SK-N-SH (cell line): ENCODE measurements at regions not wholly inside any gene's neighbourhood (a gene's known extent, or its start where the extent isn't known, plus 50 kb on each side); places are given as distances from the start of the nearest gene placed in this dataset.
A peak's percentile ranks its signal among the peaks of the same experiment; 100 is the strongest.

Experiments used
- CTCF ChIA-PET: fragments of 300-600, 350-600 bp; formaldehyde crosslinking; extraction: SDS; loops from one replicate; lab custom pipeline; 2021; lab: Yijun Ruan, JAX
- POLR2A ChIA-PET: fragments of 350-600 bp; sonication (Branson Sonifier 250); formaldehyde crosslinking; extraction: SDS; loops from one replicate; lab custom pipeline; 2020; ENCODE audit warnings: antibody characterized with exemption, inconsistent platforms; lab: Yijun Ruan, JAX
- DNase-seq: peaks from one replicate; pipeline ENCODE4 v3.0.0; 2012
- H2AFZ ChIP-seq: fragments of 200-600 bp; sonication (generic); 2 replicates; pipeline ENCODE4 v1.8.1; 2016; ENCODE audit warnings: antibody characterized with exemption, mild to moderate bottlenecking, low read depth
- H3F3A ChIP-seq: fragments of 200-600 bp; sonication (generic); replicated peaks from 2 replicates; pipeline ENCODE3; 2016; ENCODE audit warnings: antibody characterized with exemption, mild to moderate bottlenecking; ENCODE audit not compliant: insufficient read depth
- H3K27ac ChIP-seq, 2 experiments: fragments of 200-500 bp in 1 of 2; fragments of 200-600 bp in 1 of 2; sonication (Bioruptor generic) in 1 of 2; sonication (generic), shearing (Covaris generic) in 1 of 2; 2 replicates each; pipeline versions ENCODE4 v1.5.1 to v1.6.1; 2014 to 2016; ENCODE audit warnings: low read depth in 2 of 2, inconsistent platforms in 1 of 2, low read length in 1 of 2, mild to moderate bottlenecking in 1 of 2, mixed read lengths in 1 of 2
- H3K27me3 ChIP-seq: fragments of 200-600 bp; sonication (generic), shearing (Covaris generic); 2 replicates; pipeline ENCODE4 v1.6.1; 2016; ENCODE audit warnings: mixed run types; ENCODE audit not compliant: insufficient read depth
- H3K36me3 ChIP-seq, 2 experiments: fragments of 200-500 bp in 1 of 2; fragments of 200-600 bp in 1 of 2; sonication (Bioruptor generic) in 1 of 2; sonication (generic) in 1 of 2; replicated peaks in 1 of 2; 2 replicates each; pipeline versions ENCODE3 to v1.5.1; 2014 to 2016; ENCODE audit warnings: low read length in 1 of 2, mild to moderate bottlenecking in 1 of 2; ENCODE audit not compliant: insufficient read depth in 2 of 2, control insufficient read depth in 1 of 2
- H3K4me1 ChIP-seq, 2 experiments: fragments of 200-500 bp in 1 of 2; fragments of 200-600 bp in 1 of 2; sonication (Bioruptor generic) in 1 of 2; sonication (generic), shearing (Covaris generic) in 1 of 2; 2 replicates each; pipeline versions ENCODE4 v1.5.1 to v1.6.1; 2014 to 2016; ENCODE audit warnings: low read depth in 1 of 2, low read length in 1 of 2, mixed run types in 1 of 2; ENCODE audit not compliant: insufficient read depth in 2 of 2, control insufficient read depth in 1 of 2
- H3K4me2 ChIP-seq: fragments of 200-600 bp; sonication (generic), shearing (Covaris generic); 2 replicates; pipeline ENCODE4 v1.6.1; 2017; ENCODE audit warnings: mixed run types
- H3K4me3 ChIP-seq, 2 experiments: fragments of 200-500 bp in 1 of 2; fragments of 200-600 bp in 1 of 2; sonication (Bioruptor generic) in 1 of 2; sonication (generic), shearing (Covaris generic) in 1 of 2; 2 replicates each; pipeline versions ENCODE4 v1.5.1 to v1.8.1; 2014 to 2016; ENCODE audit warnings: low read depth in 2 of 2, inconsistent platforms in 1 of 2, low read length in 1 of 2, mild to moderate bottlenecking in 1 of 2, mixed read lengths in 1 of 2, moderate library complexity in 1 of 2
- H3K79me2 ChIP-seq: fragments of 200-600 bp; sonication (generic); 2 replicates; pipeline ENCODE4 v1.8.1; 2017; ENCODE audit warnings: mild to moderate bottlenecking; ENCODE audit not compliant: insufficient read depth
- H3K9ac ChIP-seq: fragments of 200-600 bp; sonication (generic); 2 replicates; pipeline ENCODE4 v1.6.1; 2017; ENCODE audit warnings: mixed run types
- H3K9me2 ChIP-seq: fragments of 200-600 bp; sonication (generic); 2 replicates; pipeline ENCODE4 v1.6.1; 2017; ENCODE audit warnings: mixed run types
- H3K9me3 ChIP-seq: fragments of 200-600 bp; sonication (generic); 2 replicates; pipeline ENCODE4 v1.6.1; 2017; ENCODE audit warnings: mixed run types, mild to moderate bottlenecking, moderate library complexity
- H4K20me1 ChIP-seq: fragments of 200-600 bp; sonication (generic); 2 replicates; pipeline ENCODE4 v1.6.1; 2017; ENCODE audit warnings: mild to moderate bottlenecking, mixed run types; ENCODE audit not compliant: insufficient read depth
- ELF1 ChIP-seq: IDR thresholded peaks from 2 replicates; pipeline ENCODE4 v1.4.0; 2012
- EP300 ChIP-seq, 2 experiments: IDR thresholded peaks; 2 replicates each; pipeline versions ENCODE4 v1.4.0 to v1.6.1; 2012; ENCODE audit warnings: borderline replicate concordance in 1 of 2, low read depth in 1 of 2, low read length in 1 of 2
- FOXM1 ChIP-seq: IDR thresholded peaks from 2 replicates; pipeline ENCODE4 v1.4.0; 2012; ENCODE audit warnings: low read depth, mild to moderate bottlenecking
- GABPA ChIP-seq: IDR thresholded peaks from 2 replicates; pipeline ENCODE4 v1.4.0; 2012; ENCODE audit warnings: low read depth, mild to moderate bottlenecking
- GATA2 ChIP-seq: sonication (generic); formaldehyde crosslinking; IDR thresholded peaks from 2 replicates; pipeline ENCODE4 v1.5.0; 2020; ENCODE audit warnings: mild to moderate bottlenecking, missing genetic modification reagents
- IRF3 ChIP-seq: fragments of 150-350 bp; IDR thresholded peaks from 2 replicates; pipeline ENCODE4 v1.6.1; 2016; ENCODE audit warnings: mild to moderate bottlenecking, low read depth, low read length
- JUND ChIP-seq: IDR thresholded peaks from 2 replicates; pipeline ENCODE4 v1.4.0; 2012
- MEF2A ChIP-seq: IDR thresholded peaks from 2 replicates; pipeline ENCODE4 v1.4.0; 2012; ENCODE audit warnings: low read depth, borderline replicate concordance
- NFIC ChIP-seq: IDR thresholded peaks from 2 replicates; pipeline ENCODE4 v1.4.0; 2012; ENCODE audit warnings: borderline replicate concordance
- PBX3 ChIP-seq: IDR thresholded peaks from 2 replicates; pipeline ENCODE4; 2012
- RAD21 ChIP-seq: IDR thresholded peaks from 2 replicates; pipeline ENCODE4 v1.6.1; 2012; ENCODE audit warnings: mild to moderate bottlenecking, low read length
- RCOR1 ChIP-seq: fragments of 150-350 bp; IDR thresholded peaks from 2 replicates; pipeline ENCODE4 v1.6.1; 2017; ENCODE audit warnings: antibody characterized with exemption, low read length
- RFX5 ChIP-seq: IDR thresholded peaks from 2 replicates; pipeline ENCODE4 v1.6.1; 2012; ENCODE audit warnings: mild to moderate bottlenecking, improper control_type of control experiment, low read length
- SMC3 ChIP-seq: IDR thresholded peaks from 2 replicates; pipeline ENCODE4 v1.6.1; 2012; ENCODE audit warnings: low read depth, low read length, improper control_type of control experiment
- TAF1 ChIP-seq: IDR thresholded peaks from 2 replicates; pipeline ENCODE4 v1.6.1; 2012; ENCODE audit warnings: low read depth, mild to moderate bottlenecking, low read length, moderate library complexity, borderline replicate concordance
- TCF12 ChIP-seq: IDR thresholded peaks from 2 replicates; pipeline ENCODE4 v1.4.0; 2012
- TEAD4 ChIP-seq: IDR thresholded peaks from 2 replicates; pipeline ENCODE4 v1.4.0; 2012; ENCODE audit warnings: mild to moderate bottlenecking, borderline replicate concordance; ENCODE audit not compliant: insufficient read depth
- YY1 ChIP-seq: IDR thresholded peaks from 2 replicates; pipeline ENCODE4 v1.4.0; 2012; ENCODE audit warnings: low read depth, mild to moderate bottlenecking
- ZBTB33 ChIP-seq: IDR thresholded peaks from 2 replicates; pipeline ENCODE4 v1.4.0; 2012; ENCODE audit warnings: low read depth, borderline replicate concordance
- WGBS: methylation state at CpG from one replicate; pipeline ENCODE4 v1.1.6; 2017; ENCODE audit warnings: low lambda C conversion rate; 5-methylcytosine and 5-hydroxymethylcytosine counted together
- TF ChIP-seq, protein P1 (sequence below): IDR thresholded peaks from 2 replicates; pipeline ENCODE4 v1.6.1; 2012; ENCODE audit warnings: mild to moderate bottlenecking, low read depth, low read length, moderate library complexity
- TF ChIP-seq, protein P2 (sequence below): IDR thresholded peaks from 2 replicates; pipeline ENCODE4 v1.4.0; 2012; ENCODE audit warnings: low read depth, borderline replicate concordance

DNA sequence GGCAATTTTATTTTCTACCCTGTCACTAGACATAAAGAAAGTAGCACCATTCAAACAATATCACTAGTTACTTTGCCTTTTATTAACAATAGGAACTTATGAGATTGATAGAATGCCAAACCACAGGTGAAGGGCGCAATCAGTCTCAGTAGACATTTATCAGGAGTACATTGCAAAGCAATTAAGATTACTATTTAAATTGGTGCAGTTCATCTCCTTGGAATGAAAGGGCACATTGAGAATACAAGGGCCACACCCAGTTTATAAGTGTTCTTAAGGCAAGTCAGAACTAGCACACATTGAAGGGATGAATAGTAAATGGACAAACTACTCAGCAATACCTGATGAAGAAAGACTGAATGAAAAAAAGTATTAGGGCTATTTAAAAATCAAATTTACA lies 601.4 kb downstream of the C12orf50 start:
- no peaks in the 10 kb centered on the region for H3K9me2 ChIP-seq
- peaks cover 0 to 6% of the 10 kb centered on the region in 2 experiments; a peak in 2 of 4 replicates for H3K4me1 ChIP-seq
- no peaks in the 10 kb centered on the region for H3K79me2 ChIP-seq
- H3K27ac ChIP-seq: peak overlapping the region; percentile 92 to 93; a peak in 3 of 4 replicates
- H3K4me3 ChIP-seq: no peak overlapping the region
- POLR2A ChIA-PET: no interaction called here
- WGBS: 96% methylated on average over 1 of the region's 1 CpG
- CTCF ChIA-PET: no interaction called here
- TF ChIP-seq GABPA (no peak), TCF12 (peak; percentile 57; the same call in 1 of the 2 replicates), EP300 (IDR thresholded peaks at IDR 0.05; ENCODE audit: borderline replicate concordance in 1 of 2, low read depth in 1 of 2, low read length in 1 of 2) (peak; percentile 33 to 79; a peak in 2 of 4 replicates), FOXM1 (no peak), PBX3 (peak; percentile 86), JUND (peak; percentile 42), TEAD4 (0 out of 2 replicates have a peak, but pooled peaks have one; percentile 12)
- H3K9ac ChIP-seq: no peak overlapping the region
- H4K20me1 ChIP-seq: no peaks in the 10 kb centered on the region
- H2AFZ ChIP-seq: no peak overlapping the region
- H3F3A ChIP-seq: peaks cover 14% of the 10 kb centered on the region
- H3K9me3 ChIP-seq: peaks cover 14% of the 10 kb centered on the region
- DNase-seq: no peak
- no peaks in the 10 kb centered on the region for H3K27me3 ChIP-seq
- peaks cover 0 to 7% of the 10 kb centered on the region in 2 experiments for H3K36me3 ChIP-seq
- no peak overlapping the region for H3K4me2 ChIP-seq

DNA sequence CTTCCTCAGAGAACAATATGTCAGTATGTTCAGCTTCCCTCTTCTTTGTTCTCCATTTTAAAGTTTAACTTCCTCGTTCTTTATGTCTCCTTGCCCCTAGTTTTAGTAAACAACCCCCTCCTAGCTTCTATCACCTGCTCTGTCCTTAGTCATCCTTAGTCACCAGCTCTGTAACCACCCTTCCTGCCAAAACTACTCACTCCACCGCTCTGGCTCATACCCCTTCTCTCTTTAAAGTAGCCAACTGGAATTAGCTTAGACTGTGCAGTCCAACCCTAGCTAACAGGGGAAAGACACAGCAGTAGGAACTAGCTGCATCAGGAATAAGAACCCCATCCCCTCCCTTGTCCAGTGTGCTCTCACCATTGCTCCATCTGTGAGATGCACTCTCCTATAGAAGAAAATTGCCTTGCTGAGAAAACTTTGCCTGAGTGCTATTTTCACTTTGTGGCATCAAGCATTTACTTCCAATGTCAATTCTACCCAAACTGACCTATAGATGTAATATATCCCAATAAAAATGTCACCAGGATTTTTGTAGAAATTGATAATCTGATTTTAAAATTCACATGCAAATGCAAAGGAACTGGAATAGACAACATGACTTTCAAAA lies 603.2 kb downstream of the C12orf50 start:
- Histone ChIP-seq H3K9me3 (peaks cover 14% of the 10 kb centered on the region), H3K9ac (no peak overlapping the region), H3K27ac (no peak overlapping the region), H2AFZ (no peak overlapping the region), H3K4me1 (peaks cover 0 to 6% of the 10 kb centered on the region in 2 experiments; a peak in 2 of 4 replicates), H3K27me3 (no peaks in the 10 kb centered on the region), H3F3A (peaks cover 14% of the 10 kb centered on the region), H4K20me1 (no peaks in the 10 kb centered on the region), H3K79me2 (no peaks in the 10 kb centered on the region), H3K36me3 (peaks cover 0 to 7% of the 10 kb centered on the region in 2 experiments), H3K4me3 (no peak overlapping the region), H3K4me2 (no peak overlapping the region), H3K9me2 (no peaks in the 10 kb centered on the region)
- ChIA-PET CTCF (no interaction called here), POLR2A (no interaction called here)
- WGBS: 72% methylated on average over 2 of the region's 2 CpGs
- DNase-seq: no peak
- TF ChIP-seq IRF3 (no peak), SMC3 (no peak), GATA2 (CRISPR knock-in tag) (no peak), RFX5 (no peak), MEF2A (no peak), RAD21 (no peak), YY1 (no peak), ZBTB33 (no peak), TAF1 (no peak), NFIC (no peak), ELF1 (no peak), RCOR1 (no peak)
- TF ChIP-seq, protein P1, sequence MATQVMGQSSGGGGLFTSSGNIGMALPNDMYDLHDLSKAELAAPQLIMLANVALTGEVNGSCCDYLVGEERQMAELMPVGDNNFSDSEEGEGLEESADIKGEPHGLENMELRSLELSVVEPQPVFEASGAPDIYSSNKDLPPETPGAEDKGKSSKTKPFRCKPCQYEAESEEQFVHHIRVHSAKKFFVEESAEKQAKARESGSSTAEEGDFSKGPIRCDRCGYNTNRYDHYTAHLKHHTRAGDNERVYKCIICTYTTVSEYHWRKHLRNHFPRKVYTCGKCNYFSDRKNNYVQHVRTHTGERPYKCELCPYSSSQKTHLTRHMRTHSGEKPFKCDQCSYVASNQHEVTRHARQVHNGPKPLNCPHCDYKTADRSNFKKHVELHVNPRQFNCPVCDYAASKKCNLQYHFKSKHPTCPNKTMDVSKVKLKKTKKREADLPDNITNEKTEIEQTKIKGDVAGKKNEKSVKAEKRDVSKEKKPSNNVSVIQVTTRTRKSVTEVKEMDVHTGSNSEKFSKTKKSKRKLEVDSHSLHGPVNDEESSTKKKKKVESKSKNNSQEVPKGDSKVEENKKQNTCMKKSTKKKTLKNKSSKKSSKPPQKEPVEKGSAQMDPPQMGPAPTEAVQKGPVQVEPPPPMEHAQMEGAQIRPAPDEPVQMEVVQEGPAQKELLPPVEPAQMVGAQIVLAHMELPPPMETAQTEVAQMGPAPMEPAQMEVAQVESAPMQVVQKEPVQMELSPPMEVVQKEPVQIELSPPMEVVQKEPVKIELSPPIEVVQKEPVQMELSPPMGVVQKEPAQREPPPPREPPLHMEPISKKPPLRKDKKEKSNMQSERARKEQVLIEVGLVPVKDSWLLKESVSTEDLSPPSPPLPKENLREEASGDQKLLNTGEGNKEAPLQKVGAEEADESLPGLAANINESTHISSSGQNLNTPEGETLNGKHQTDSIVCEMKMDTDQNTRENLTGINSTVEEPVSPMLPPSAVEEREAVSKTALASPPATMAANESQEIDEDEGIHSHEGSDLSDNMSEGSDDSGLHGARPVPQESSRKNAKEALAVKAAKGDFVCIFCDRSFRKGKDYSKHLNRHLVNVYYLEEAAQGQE: no peak
- TF ChIP-seq, protein P2, sequence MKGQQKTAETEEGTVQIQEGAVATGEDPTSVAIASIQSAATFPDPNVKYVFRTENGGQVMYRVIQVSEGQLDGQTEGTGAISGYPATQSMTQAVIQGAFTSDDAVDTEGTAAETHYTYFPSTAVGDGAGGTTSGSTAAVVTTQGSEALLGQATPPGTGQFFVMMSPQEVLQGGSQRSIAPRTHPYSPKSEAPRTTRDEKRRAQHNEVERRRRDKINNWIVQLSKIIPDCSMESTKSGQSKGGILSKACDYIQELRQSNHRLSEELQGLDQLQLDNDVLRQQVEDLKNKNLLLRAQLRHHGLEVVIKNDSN: no peak
